HCT116 (cell line): ENCODE measurements at regions not wholly inside any gene's neighbourhood (a gene's known extent, or its start where the extent isn't known, plus 50 kb on each side); places are given as distances from the start of the nearest gene placed in this dataset.

ENCODE experiments used
- POLR2A ChIP-seq: IDR thresholded peaks from 2 replicates; pipeline ENCODE4 v1.7.0; 2011; ENCODE audit warnings: borderline replicate concordance; ENCODE audit not compliant: insufficient read depth, insufficient read length; ENCODE audit errors: extremely low read depth
- ZFX ChIP-seq: fragments of 450-650 bp; IDR thresholded peaks from 2 replicates; pipeline ENCODE4 v1.6.1; 2017
- ZNF274 ChIP-seq: fragments of 200-500 bp; sonication (Bioruptor generic); IDR thresholded peaks from 2 replicates; pipeline ENCODE4 v1.6.1; 2014; ENCODE audit warnings: mild to moderate bottlenecking, low read depth, low read length, inconsistent platforms
- TF ChIP-seq, protein P1 (sequence below), 3 experiments: fragments of 200-600 bp in 1 of 3; sonication (generic) in 1 of 3; IDR thresholded peaks in 2 of 3; conservative IDR thresholded peaks in 1 of 3; 2 replicates each; pipeline ENCODE4 v1.5.1; 2012 to 2017; ENCODE audit warnings: low read depth in 2 of 3, low read length in 2 of 3, antibody characterized with exemption in 1 of 3, borderline replicate concordance in 1 of 3, control low read depth in 1 of 3, mild to moderate bottlenecking in 1 of 3, mixed read lengths in 1 of 3, mixed run types in 1 of 3, moderate library complexity in 1 of 3; ENCODE audit not compliant: insufficient read depth in 1 of 3

DNA sequence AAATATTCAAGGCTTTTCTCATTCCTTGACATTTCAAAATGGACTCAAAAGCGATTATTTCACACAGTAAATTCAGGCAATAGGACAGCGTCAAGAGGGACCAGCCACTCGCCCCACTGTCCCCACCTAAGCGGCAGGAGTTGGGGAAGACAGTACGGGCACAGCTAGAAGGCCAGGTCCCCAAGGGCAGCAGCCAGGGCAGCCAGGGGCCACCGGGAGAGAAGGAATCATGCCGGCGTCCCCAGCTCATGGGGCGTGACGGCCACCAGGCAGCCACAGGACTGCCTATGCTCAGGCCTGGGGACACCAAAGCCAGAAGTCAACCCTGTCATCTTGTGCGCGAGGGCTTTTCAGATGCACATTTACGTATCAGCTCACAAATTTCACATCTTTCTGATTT is 225.7 kb upstream of the PPP2R2D start:
- TF ChIP-seq POLR2A (no peak), ZFX (no peak), ZNF274 (no peak)
- TF ChIP-seq, protein P1, sequence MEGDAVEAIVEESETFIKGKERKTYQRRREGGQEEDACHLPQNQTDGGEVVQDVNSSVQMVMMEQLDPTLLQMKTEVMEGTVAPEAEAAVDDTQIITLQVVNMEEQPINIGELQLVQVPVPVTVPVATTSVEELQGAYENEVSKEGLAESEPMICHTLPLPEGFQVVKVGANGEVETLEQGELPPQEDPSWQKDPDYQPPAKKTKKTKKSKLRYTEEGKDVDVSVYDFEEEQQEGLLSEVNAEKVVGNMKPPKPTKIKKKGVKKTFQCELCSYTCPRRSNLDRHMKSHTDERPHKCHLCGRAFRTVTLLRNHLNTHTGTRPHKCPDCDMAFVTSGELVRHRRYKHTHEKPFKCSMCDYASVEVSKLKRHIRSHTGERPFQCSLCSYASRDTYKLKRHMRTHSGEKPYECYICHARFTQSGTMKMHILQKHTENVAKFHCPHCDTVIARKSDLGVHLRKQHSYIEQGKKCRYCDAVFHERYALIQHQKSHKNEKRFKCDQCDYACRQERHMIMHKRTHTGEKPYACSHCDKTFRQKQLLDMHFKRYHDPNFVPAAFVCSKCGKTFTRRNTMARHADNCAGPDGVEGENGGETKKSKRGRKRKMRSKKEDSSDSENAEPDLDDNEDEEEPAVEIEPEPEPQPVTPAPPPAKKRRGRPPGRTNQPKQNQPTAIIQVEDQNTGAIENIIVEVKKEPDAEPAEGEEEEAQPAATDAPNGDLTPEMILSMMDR (IDR thresholded peaks at IDR 0.05 in 2 of 3, conservative IDR thresholded peaks at IDR 0.05 in 1 of 3; ENCODE audit: borderline replicate concordance in 1 of 3, insufficient read depth in 1 of 3, low read depth in 2 of 3, low read length in 2 of 3), result no peak
